Stimulated activated naive CD8-positive, alpha-beta T cell treated with anti-CD3 and anti-CD28 coated beads, Interleukin-15, amount 100 ng/mL, for 72 hours (primary cell): ENCODE measurements at regions not wholly inside any gene's neighbourhood (a gene's known extent, or its start where the extent isn't known, plus 50 kb on each side); places are given as distances from the start of the nearest gene placed in this dataset.
"Not testable (repeated sequence)": the region's sequence is repeated elsewhere in the genome, so short reads cannot be mapped to it uniquely, and the experiment has no call there.

Experiments used
- ATAC-seq: fragments of 150-1000 bp; cut with Tn5 transposase; 2 replicates; pipeline ENCODE4 v1.10.0; 2021; ENCODE audit warnings: mild to moderate bottlenecking, moderate library complexity
- DNase-seq, 2 donors: peaks; one replicate each; pipeline ENCODE4 v3.0.0; 2021 to 2022
- H3K27ac Mint-ChIP-seq, 2 donors: one replicate each; pipeline ENCODE4 v1.8.0; 2022; ENCODE audit warnings: mild to moderate bottlenecking in 2 of 2, mixed read lengths in 2 of 2, moderate library complexity in 2 of 2
- H3K27me3 Mint-ChIP-seq: one replicate; pipeline ENCODE4 v1.8.0; 2022; ENCODE audit warnings: mixed read lengths
- H3K4me1 Mint-ChIP-seq: one replicate; pipeline ENCODE4 v1.8.0; 2022; ENCODE audit warnings: mild to moderate bottlenecking, mixed read lengths
- H3K4me3 Mint-ChIP-seq, 2 donors: one replicate each; pipeline ENCODE4 v1.8.0; 2022; ENCODE audit warnings: mild to moderate bottlenecking in 2 of 2, mixed read lengths in 2 of 2, moderate library complexity in 1 of 2
- H3K9me3 Mint-ChIP-seq, 2 donors: one replicate each; pipeline ENCODE4 v1.8.0; 2022; ENCODE audit warnings: mixed read lengths in 2 of 2

- H3K4me3 Mint-ChIP-seq, result no peak overlapping the region
- no peak for DNase-seq
- H3K27me3 Mint-ChIP-seq, result no peaks in the 10 kb centered on the region
- no peak for ATAC-seq
- H3K27ac Mint-ChIP-seq, result no peak overlapping the region
- peaks cover 14% of the 10 kb centered on the region for H3K4me1 Mint-ChIP-seq
- peaks cover 5 to 23% of the 10 kb centered on the region in 2 donors for H3K9me3 Mint-ChIP-seq
Observed at GRCh38 chr12:46578190-46578982, 205.8 kb upstream of the SLC38A2 start.

- Mint-ChIP-seq H3K9me3 (peaks cover 0 to 12% of the 10 kb centered on the region in 2 donors), H3K4me1 (peaks cover 8% of the 10 kb centered on the region), H3K4me3 (no peak overlapping the region), H3K27me3 (no peaks in the 10 kb centered on the region), H3K27ac (no peak overlapping the region)
- ATAC-seq (no peak), DNase-seq (no peak)
Observed at GRCh38 chr12:46577063-46577776, 204.6 kb upstream of the SLC38A2 start.

GRCh38 chr12:46574847-46575246 lies 202.3 kb upstream of the SLC38A2 start:
- ATAC-seq (no peak), DNase-seq (no peak)
- Mint-ChIP-seq H3K4me1 (peaks cover 8% of the 10 kb centered on the region), H3K9me3 (peaks cover 6% of the 10 kb centered on the region in 2 donors), H3K27me3 (no peaks in the 10 kb centered on the region), H3K27ac (no peak overlapping the region), H3K4me3 (no peak overlapping the region)

- no peaks in the 10 kb centered on the region for H3K27me3 Mint-ChIP-seq
Observed at GRCh38 chr12:46573347-46573658, 200.7 kb upstream of the SLC38A2 start.

GRCh38 chr12:46572644-46573346 lies 200.2 kb upstream of the SLC38A2 start:
- Mint-ChIP-seq H3K4me3 (no peak overlapping the region), H3K4me1 (no peaks in the 10 kb centered on the region), H3K9me3 (peaks cover 18 to 26% of the 10 kb centered on the region in 2 donors), H3K27me3 (no peaks in the 10 kb centered on the region), H3K27ac (peak overlapping the region in 1 of 2 donors; percentile 12)
- ATAC-seq (no peak), DNase-seq (no peak)

More at GRCh38 chr12:46573347-46573658, 200.7 kb upstream of the SLC38A2 start:
- H3K9me3 Mint-ChIP-seq, result peaks cover 14 to 21% of the 10 kb centered on the region in 2 donors
- peak overlapping the region in 1 of 2 donors; percentile 12 for H3K27ac Mint-ChIP-seq
- DNase-seq (no peak), ATAC-seq (no peak)
- no peak overlapping the region for H3K4me3 Mint-ChIP-seq
- H3K4me1 Mint-ChIP-seq, result no peaks in the 10 kb centered on the region

GRCh38 chr12:46571608-46572007 lies 199.0 kb upstream of the SLC38A2 start:
- no peak for DNase-seq
- H3K27me3 Mint-ChIP-seq, result no peaks in the 10 kb centered on the region
- no peak overlapping the region for H3K27ac Mint-ChIP-seq
- peaks cover 25 to 38% of the 10 kb centered on the region in 2 donors for H3K9me3 Mint-ChIP-seq
- ATAC-seq, result no peak
- no peak overlapping the region for H3K4me3 Mint-ChIP-seq
- no peaks in the 10 kb centered on the region for H3K4me1 Mint-ChIP-seq

- H3K9me3 Mint-ChIP-seq, result peaks cover 35 to 55% of the 10 kb centered on the region in 2 donors
- ATAC-seq, result no peak
- no peak overlapping the region for H3K27ac Mint-ChIP-seq
- no peaks in the 10 kb centered on the region for H3K4me1 Mint-ChIP-seq
- no peaks in the 10 kb centered on the region for H3K27me3 Mint-ChIP-seq
- H3K4me3 Mint-ChIP-seq, result no peak overlapping the region
- DNase-seq, result no peak
Observed at GRCh38 chr12:46569826-46570439, 197.4 kb upstream of the SLC38A2 start.

- Mint-ChIP-seq H3K9me3 (peaks cover 37 to 68% of the 10 kb centered on the region in 2 donors), H3K4me3 (no peak overlapping the region), H3K27ac (no peak overlapping the region), H3K27me3 (no peaks in the 10 kb centered on the region), H3K4me1 (peaks cover 2% of the 10 kb centered on the region)
- ATAC-seq, result no peak
- DNase-seq, result no peak
Observed at GRCh38 chr12:46567667-46568066, 195.1 kb upstream of the SLC38A2 start.

- H3K27ac Mint-ChIP-seq, result peak overlapping the region in 1 of 2 donors; percentile 7
- H3K4me1 Mint-ChIP-seq, result peaks cover 20% of the 10 kb centered on the region
- no peak for DNase-seq
- H3K27me3 Mint-ChIP-seq, result no peaks in the 10 kb centered on the region
- peak; percentile 54 for ATAC-seq
- H3K4me3 Mint-ChIP-seq, result peak overlapping the region in 1 of 2 donors; percentile 16
- H3K9me3 Mint-ChIP-seq, result peaks cover 25 to 46% of the 10 kb centered on the region in 2 donors
Observed at GRCh38 chr12:46562625-46563225, 190.2 kb upstream of the SLC38A2 start.

GRCh38 chr12:46561769-46562624 lies 189.4 kb upstream of the SLC38A2 start:
- H3K27ac Mint-ChIP-seq, result peak overlapping the region in 1 of 2 donors; percentile 7
- not testable (repeated sequence) for ATAC-seq, H3K27me3 Mint-ChIP-seq, DNase-seq
- H3K9me3 Mint-ChIP-seq, result peaks cover 28 to 41% of the 10 kb centered on the region in 2 donors
- peaks cover 22% of the 10 kb centered on the region for H3K4me1 Mint-ChIP-seq
- H3K4me3 Mint-ChIP-seq, result peak overlapping the region in 1 of 2 donors; percentile 16

GRCh38 chr12:46560874-46561273 lies 188.3 kb upstream of the SLC38A2 start:
- H3K4me1 Mint-ChIP-seq, result peaks cover 22% of the 10 kb centered on the region
- DNase-seq, result no peak
- no peaks in the 10 kb centered on the region for H3K27me3 Mint-ChIP-seq

GRCh38 chr12:46560089-46560488 lies 187.5 kb upstream of the SLC38A2 start:
- DNase-seq (no peak), ATAC-seq (no peak)
- H3K4me1 Mint-ChIP-seq, result peaks cover 24% of the 10 kb centered on the region
- no peak overlapping the region for H3K4me3 Mint-ChIP-seq
- H3K27me3 Mint-ChIP-seq, result no peaks in the 10 kb centered on the region
- H3K9me3 Mint-ChIP-seq, result peaks cover 18 to 22% of the 10 kb centered on the region in 2 donors
- no peak overlapping the region for H3K27ac Mint-ChIP-seq

More at GRCh38 chr12:46560874-46561273, 188.3 kb upstream of the SLC38A2 start:
- no peak for ATAC-seq
- no peak overlapping the region for H3K27ac Mint-ChIP-seq
- H3K4me3 Mint-ChIP-seq, result no peak overlapping the region
- H3K9me3 Mint-ChIP-seq, result peaks cover 18 to 30% of the 10 kb centered on the region in 2 donors

- Mint-ChIP-seq H3K4me3 (no peak overlapping the region), H3K27me3 (no peaks in the 10 kb centered on the region), H3K27ac (no peak overlapping the region), H3K9me3 (peaks cover 14 to 18% of the 10 kb centered on the region in 2 donors), H3K4me1 (peaks cover 27% of the 10 kb centered on the region)
- ATAC-seq, result no peak
- DNase-seq, result no peak
Observed at GRCh38 chr12:46559311-46559710, 186.7 kb upstream of the SLC38A2 start.

GRCh38 chr12:46558677-46559076 lies 186.1 kb upstream of the SLC38A2 start:
- no peak overlapping the region for H3K27ac Mint-ChIP-seq
- H3K27me3 Mint-ChIP-seq, result no peaks in the 10 kb centered on the region
- no peak for DNase-seq
- H3K4me3 Mint-ChIP-seq, result no peak overlapping the region
- ATAC-seq, result no peak
- peaks cover 27% of the 10 kb centered on the region for H3K4me1 Mint-ChIP-seq
- H3K9me3 Mint-ChIP-seq, result peaks cover 8 to 18% of the 10 kb centered on the region in 2 donors
